GM10266 (cell line): ENCODE measurements at regions not wholly inside any gene's neighbourhood (a gene's known extent, or its start where the extent isn't known, plus 50 kb on each side); places are given as distances from the start of the nearest gene placed in this dataset.

Source experiments
- DNase-seq: peaks from one replicate; pipeline ENCODE4 v3.0.0; 2012; ENCODE audit errors: extremely low spot score
- TF ChIP-seq, protein P1 (sequence below): IDR thresholded peaks from 2 replicates; pipeline ENCODE4 v1.5.1; 2012; ENCODE audit warnings: mild to moderate bottlenecking, low read depth; ENCODE audit not compliant: control insufficient read depth, insufficient read depth; ENCODE audit errors: missing control alignments

DNA sequence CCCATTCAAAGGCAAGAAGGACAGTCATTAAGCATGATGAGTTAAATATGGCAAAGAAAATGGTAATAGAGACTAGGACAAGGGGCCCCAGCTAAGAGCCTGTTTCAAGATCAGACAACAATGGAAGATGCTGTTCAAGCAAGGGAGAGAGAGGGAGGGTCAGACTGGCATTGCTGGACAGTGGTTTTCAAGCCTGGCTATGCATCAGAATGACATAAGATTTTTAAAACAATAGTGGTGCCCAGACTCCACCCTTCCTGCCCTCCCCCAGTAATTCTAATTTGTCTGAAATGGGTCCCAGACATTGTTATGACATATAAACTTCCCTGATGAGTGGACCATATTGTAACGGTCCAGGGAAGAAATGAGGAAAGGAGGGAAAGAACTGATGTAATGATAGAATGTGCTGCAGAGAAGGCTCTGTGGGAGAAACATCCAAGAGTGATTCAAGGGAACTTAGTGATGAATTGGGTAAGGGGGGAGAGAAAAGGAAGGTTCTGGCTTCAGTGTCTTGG is 112.9 kb upstream of the TRIB2 start:
- TF ChIP-seq, protein P1, sequence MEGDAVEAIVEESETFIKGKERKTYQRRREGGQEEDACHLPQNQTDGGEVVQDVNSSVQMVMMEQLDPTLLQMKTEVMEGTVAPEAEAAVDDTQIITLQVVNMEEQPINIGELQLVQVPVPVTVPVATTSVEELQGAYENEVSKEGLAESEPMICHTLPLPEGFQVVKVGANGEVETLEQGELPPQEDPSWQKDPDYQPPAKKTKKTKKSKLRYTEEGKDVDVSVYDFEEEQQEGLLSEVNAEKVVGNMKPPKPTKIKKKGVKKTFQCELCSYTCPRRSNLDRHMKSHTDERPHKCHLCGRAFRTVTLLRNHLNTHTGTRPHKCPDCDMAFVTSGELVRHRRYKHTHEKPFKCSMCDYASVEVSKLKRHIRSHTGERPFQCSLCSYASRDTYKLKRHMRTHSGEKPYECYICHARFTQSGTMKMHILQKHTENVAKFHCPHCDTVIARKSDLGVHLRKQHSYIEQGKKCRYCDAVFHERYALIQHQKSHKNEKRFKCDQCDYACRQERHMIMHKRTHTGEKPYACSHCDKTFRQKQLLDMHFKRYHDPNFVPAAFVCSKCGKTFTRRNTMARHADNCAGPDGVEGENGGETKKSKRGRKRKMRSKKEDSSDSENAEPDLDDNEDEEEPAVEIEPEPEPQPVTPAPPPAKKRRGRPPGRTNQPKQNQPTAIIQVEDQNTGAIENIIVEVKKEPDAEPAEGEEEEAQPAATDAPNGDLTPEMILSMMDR: no peak
- DNase-seq: no peak

DNA sequence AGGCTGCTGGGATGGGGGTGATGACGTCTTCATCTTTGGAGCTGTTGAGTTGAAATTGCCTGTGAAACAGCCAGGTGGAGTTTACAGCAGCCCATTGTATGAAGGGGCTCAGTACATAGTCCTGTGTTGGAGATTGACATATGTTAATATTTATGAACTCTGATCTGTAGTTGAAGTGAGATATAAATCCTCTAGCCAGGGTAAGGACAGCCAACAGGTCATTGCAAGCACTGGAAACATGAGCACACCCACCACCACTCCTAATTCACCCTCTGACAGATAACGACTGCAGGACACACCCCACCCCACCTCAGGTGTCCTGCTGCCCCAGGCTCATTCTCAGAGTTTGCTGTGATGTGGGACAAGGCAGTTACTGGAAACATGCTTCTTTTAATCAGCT is 112.4 kb upstream of the TRIB2 start:
- DNase-seq: no peak
- TF ChIP-seq, protein P1: no peak

DNA sequence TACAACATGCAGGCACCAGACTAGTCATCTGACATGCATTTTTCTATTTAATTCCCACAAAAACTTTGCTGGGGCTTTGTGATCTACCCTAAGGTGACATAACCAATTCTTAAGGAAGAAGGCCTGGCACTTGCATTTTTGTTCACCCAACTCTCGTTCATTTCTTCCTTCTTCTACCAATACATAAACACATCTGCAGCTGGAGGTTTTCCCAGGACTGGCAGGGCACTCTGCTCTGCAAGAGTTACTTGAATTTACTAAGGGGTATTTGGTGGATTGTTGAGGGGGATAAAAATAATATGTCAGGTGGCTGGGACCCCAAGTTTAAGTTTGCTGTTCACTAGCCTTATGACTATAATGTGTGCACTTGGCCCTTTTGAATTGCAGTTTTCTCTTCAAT is 111.4 kb upstream of the TRIB2 start:
- DNase-seq: no peak
- TF ChIP-seq, protein P1: no peak

DNA sequence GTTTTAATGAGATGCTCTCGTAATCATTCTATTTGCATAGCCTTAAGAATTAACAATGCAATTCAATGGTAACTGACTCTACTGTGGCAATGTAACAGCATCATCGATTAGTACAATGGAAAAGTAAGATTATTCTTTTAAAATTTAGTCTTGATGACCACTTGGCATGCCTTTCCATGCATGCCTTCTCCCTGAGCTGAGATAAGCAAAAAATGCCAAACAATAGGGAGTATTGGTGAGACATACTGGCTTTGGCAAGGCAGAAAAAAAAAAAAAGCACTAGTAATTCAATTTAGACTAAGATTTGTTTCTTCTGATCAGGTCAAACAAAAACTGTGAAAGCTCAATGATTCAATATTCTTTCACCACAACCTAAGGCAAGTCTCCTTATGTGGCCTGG is 110.8 kb upstream of the TRIB2 start:
- TF ChIP-seq, protein P1: no peak
- DNase-seq: no peak

DNA sequence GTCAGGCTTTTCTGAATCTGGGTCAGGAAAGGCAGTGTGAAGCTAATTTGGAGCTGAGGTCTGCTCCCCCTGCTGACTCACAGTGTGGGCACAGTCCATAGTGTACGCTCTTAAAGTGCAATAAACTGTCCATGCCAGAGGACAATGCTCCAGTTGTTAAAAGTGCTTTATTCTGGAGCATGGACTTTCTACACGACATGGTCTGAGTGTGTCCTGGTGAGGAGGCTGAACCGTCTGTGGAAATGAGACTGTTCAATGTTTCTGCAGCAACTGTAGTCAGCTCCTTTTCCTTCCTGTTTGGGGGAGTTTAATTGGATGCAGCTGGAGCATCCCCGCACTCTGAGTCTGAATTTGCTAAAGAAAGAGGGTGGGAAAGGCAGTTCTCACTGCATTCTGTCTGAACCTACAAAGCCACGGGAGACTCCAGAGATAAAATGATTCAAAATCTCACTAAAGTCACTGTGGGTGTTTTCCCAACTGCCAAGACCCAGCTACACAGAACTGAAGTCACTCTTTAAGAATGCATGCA is 110.2 kb upstream of the TRIB2 start:
- TF ChIP-seq, protein P1: no peak
- no peak for DNase-seq

DNA sequence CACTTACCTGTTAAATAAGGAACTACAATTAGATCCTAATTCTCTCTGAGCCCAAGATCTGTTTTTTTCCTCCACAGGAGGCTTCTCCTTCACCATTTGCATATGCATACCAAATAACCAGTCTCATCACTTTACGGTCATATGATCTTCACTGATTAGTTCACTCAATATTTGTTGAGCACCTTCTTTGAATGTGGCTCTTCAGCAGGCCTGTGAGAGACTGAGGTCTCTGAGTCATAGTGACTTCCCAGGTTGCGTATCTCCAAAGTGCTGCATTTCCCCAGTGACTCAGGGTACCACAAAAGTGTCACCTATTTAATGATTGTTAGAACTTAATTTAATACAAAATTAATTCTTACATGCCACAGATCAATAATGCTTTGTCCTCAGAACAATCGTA is 108.8 kb upstream of the TRIB2 start:
- TF ChIP-seq, protein P1: no peak
- no peak for DNase-seq

DNA sequence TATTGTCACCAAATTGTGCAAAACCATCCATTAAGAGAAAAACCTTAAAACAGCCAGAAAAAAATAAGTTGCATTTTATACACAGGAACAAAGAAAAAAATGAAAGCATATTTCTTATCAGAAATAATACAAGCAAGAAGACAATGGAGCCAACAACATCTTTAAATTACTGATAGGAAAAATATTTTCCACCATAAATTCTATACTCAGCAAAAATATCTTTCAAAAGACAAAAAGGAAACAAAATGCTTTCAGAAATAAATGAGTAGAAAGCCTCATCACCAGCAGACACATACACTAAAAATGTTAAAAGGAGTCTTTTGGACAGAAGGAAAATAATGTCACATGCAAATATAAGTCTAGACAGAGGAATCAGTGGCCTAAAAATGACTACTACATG is 106.4 kb upstream of the TRIB2 start:
- DNase-seq: no peak
- TF ChIP-seq, protein P1: no peak
